ENCODE measurements at regions not wholly inside any gene's neighbourhood (a gene's known extent, or its start where the extent isn't known, plus 50 kb on each side); places are given as distances from the start of the nearest gene placed in this dataset.
"Not testable (repeated sequence)": the region's sequence is repeated elsewhere in the genome, so short reads cannot be mapped to it uniquely, and the experiment has no call there.

DNA sequence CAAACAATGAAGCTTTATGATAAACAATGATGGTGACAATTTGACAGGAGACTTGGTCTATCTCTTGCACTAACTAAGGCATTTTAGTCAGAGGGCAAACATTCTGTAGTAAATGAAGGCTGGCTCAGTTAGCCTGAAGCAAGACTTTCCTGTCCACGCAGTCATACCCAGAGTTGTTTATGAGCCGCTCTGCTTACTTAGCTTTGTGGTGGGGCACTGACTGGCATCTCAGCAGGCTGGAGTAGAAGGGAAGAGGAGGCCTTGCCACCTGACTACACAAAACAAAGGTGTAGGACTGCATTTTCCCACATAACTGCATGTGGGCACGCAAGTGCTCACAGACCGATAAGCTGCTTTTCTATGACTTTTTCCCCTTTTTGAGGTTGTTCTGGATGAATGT is 133.7 kb upstream of the EPB41L4A start:
- ChIA-PET POLR2A (no interaction called here), CTCF (interaction anchor here (0.9 to 6.8 kb wide), 6 partner anchors 24 to 299 kb away, joined by 3 to 100 read pairs (median 6); no protein-coding TSS in a partner anchor)
- H3K27ac Mint-ChIP-seq, result no peak overlapping the region
- intact Hi-C loops (cut with micrococcal nuclease), result loop anchor here (5.0 kb wide), 1 partner anchor 295 kb away; no protein-coding TSS in a partner anchor
- ATAC-seq, result no peak
- no peaks in the 10 kb centered on the region for H3K36me3 Mint-ChIP-seq (ENCODE audit: low read depth)
- TF ChIP-seq, protein P1, sequence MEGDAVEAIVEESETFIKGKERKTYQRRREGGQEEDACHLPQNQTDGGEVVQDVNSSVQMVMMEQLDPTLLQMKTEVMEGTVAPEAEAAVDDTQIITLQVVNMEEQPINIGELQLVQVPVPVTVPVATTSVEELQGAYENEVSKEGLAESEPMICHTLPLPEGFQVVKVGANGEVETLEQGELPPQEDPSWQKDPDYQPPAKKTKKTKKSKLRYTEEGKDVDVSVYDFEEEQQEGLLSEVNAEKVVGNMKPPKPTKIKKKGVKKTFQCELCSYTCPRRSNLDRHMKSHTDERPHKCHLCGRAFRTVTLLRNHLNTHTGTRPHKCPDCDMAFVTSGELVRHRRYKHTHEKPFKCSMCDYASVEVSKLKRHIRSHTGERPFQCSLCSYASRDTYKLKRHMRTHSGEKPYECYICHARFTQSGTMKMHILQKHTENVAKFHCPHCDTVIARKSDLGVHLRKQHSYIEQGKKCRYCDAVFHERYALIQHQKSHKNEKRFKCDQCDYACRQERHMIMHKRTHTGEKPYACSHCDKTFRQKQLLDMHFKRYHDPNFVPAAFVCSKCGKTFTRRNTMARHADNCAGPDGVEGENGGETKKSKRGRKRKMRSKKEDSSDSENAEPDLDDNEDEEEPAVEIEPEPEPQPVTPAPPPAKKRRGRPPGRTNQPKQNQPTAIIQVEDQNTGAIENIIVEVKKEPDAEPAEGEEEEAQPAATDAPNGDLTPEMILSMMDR (IDR thresholded peaks at IDR 0.05), result no peak
- H3K4me1 Mint-ChIP-seq (ENCODE audit: low read depth), result peaks cover 2% of the 10 kb centered on the region
- no peak for DNase-seq
- peaks cover 4% of the 10 kb centered on the region for H3K27me3 Mint-ChIP-seq
- no peaks in the 10 kb centered on the region for H3K9me3 Mint-ChIP-seq
- no peak overlapping the region for H3K4me3 Mint-ChIP-seq

DNA sequence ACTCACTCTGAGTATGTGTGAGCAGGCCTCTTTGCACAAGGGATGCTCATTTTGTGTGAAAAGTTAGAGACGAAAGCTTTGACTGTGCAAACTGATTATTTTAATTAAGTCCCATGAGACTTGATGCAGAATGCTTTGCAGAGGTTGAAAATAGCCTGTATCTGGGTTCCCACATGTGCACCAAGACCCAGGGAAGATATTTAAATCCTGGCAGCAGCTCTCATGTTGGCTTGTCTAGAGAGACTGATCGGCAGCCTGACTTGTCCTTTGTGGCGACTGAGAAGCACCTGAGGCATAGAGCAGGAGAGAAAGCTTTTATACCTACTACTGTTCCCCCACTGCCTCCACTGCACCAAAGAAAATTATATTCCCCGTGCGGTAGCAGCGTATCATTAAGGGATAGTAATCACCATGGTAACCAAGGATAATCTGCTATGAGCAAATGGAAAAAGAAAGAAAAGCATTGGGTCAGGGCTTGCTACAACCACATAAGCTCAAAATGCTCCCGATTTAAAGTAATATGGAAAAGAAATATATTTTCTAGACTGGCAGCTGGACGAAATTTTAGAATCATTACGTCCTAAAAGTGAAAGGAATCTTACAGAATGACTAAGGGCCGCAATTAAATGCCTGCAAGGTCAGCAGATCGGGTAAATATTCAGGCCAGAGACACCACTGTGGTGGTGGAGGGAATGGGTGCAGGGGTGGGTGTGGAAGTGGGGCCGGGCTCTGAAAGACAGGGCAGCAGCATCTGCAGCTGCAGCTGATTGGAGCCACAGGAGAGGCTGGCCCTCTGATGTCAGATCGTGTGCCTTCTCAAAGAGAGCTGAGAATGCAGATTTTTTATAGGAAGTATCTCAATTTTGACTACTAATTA is 135.3 kb upstream of the EPB41L4A start:
- POLR2A ChIA-PET, result interaction anchor here (0.5 kb wide), 1 partner anchor 365 kb away, joined by 3 read pairs; no protein-coding TSS in a partner anchor
- TF ChIP-seq, protein P1 (IDR thresholded peaks at IDR 0.05), result no peak
- Mint-ChIP-seq H3K4me1 (ENCODE audit: low read depth) (peaks cover 2% of the 10 kb centered on the region), H3K9me3 (no peaks in the 10 kb centered on the region), H3K27ac (no peak overlapping the region), H3K36me3 (ENCODE audit: low read depth) (no peaks in the 10 kb centered on the region), H3K4me3 (no peak overlapping the region), H3K27me3 (peaks cover 3% of the 10 kb centered on the region)
- no peak for ATAC-seq
- CTCF ChIA-PET, result interaction anchor here (1.2 to 6.8 kb wide), 4 partner anchors 8 to 294 kb away, joined by 3 to 100 read pairs (median 6); no protein-coding TSS in a partner anchor
- no peak for DNase-seq
- intact Hi-C loops (cut with micrococcal nuclease), result loop anchor here (5.0 kb wide), 1 partner anchor 293 kb away; no protein-coding TSS in a partner anchor

DNA sequence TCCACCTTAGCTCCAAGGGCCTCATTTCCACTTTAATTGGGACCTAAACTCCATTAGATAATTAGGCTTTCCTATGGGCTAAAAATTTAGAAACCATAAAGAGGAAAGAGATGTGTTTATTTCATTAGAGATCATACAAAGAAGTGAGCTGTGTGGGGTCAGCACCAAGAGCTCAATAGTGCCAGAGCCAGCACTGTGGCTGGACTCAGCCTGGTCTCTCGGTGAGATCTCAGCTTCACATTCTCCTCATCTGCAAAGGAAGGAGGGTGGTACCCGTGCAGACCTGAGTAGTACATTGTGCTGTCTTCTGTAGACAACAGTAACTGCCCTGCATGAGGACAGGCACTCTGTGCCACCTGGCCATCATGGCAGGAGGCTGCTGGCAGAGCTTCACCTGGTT is 136.1 kb upstream of the EPB41L4A start:
- DNase-seq, result no peak
- no peak overlapping the region for H3K4me3 Mint-ChIP-seq
- intact Hi-C loops (cut with micrococcal nuclease), result no loop called here
- CTCF ChIA-PET, result interaction anchor here (1.2 to 6.8 kb wide), 3 partner anchors 130 to 294 kb away, joined by 3 to 100 read pairs (median 4); no protein-coding TSS in a partner anchor
- no peak overlapping the region for H3K27ac Mint-ChIP-seq
- TF ChIP-seq, protein P1 (IDR thresholded peaks at IDR 0.05), result no peak
- peaks cover 2% of the 10 kb centered on the region for H3K4me1 Mint-ChIP-seq (ENCODE audit: low read depth)
- POLR2A ChIA-PET, result interaction anchor here (0.5 kb wide), 1 partner anchor 364 kb away, joined by 3 read pairs; no protein-coding TSS in a partner anchor
- H3K27me3 Mint-ChIP-seq, result peaks cover 2% of the 10 kb centered on the region
- no peak for ATAC-seq
- no peaks in the 10 kb centered on the region for H3K9me3 Mint-ChIP-seq
- H3K36me3 Mint-ChIP-seq (ENCODE audit: low read depth), result no peaks in the 10 kb centered on the region

DNA sequence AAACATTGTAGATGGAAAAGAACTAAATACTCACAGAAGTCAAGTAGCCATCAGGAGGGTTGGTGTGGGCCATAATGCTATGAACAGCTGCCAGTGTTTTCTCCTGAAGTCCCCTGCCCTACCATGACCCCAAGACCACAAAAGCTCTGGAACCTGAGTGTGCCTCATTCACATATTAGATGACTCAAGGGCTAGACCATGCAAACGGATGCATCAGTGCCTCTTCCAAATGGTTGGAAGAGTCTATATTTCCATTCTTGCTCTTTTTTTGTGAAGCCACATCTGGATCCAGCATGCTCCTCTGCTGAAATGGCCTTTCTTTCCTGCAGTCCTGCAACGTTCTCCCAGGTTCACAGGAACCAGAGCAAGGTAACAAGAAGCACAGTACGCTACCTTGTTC is 136.6 kb upstream of the EPB41L4A start:
- intact Hi-C loops (cut with micrococcal nuclease), result no loop called here
- Mint-ChIP-seq H3K9me3 (no peaks in the 10 kb centered on the region), H3K36me3 (ENCODE audit: low read depth) (no peaks in the 10 kb centered on the region), H3K4me3 (no peak overlapping the region), H3K27ac (no peak overlapping the region), H3K4me1 (ENCODE audit: low read depth) (peaks cover 2% of the 10 kb centered on the region), H3K27me3 (peaks cover 2% of the 10 kb centered on the region)
- POLR2A ChIA-PET, result no interaction called here
- DNase-seq (no peak), ATAC-seq (no peak)
- TF ChIP-seq, protein P1 (IDR thresholded peaks at IDR 0.05), result no peak
- CTCF ChIA-PET, result interaction anchor here (1.2 to 6.8 kb wide), 2 partner anchors 202 to 293 kb away, joined by 3 to 100 read pairs; no protein-coding TSS in a partner anchor

DNA sequence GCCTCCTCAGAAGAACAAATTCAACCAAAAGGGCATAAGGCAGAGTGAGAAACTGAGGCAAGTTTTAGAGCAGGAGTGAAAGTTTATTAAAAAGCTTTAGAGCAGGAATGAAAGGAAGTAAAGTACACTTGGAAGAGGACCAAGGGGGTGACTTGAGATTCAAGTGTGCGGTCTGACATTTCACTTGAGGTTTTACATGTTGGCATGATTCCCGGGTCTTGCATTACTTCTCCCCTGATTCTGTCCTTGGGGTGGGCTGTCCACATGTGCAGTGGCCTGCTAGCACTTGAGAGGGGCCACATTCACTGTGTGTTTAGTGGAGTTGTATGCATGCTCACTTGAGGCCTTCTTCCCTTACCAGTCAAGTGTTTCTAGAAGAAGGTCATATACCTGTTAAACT is 140.4 kb upstream of the EPB41L4A start:
- POLR2A ChIA-PET; H3K4me1 Mint-ChIP-seq (ENCODE audit: low read depth); H3K27ac Mint-ChIP-seq; ATAC-seq; intact Hi-C loops (cut with micrococcal nuclease); H3K36me3 Mint-ChIP-seq (ENCODE audit: low read depth); H3K4me3 Mint-ChIP-seq; H3K27me3 Mint-ChIP-seq; DNase-seq: not testable (repeated sequence)
- CTCF ChIA-PET, result interaction anchor here (1.7 kb wide), 1 partner anchor 198 kb away, joined by 3 read pairs; no protein-coding TSS in a partner anchor
- H3K9me3 Mint-ChIP-seq, result peaks cover 11% of the 10 kb centered on the region
